ENCODE measurements at regions not wholly inside any gene's neighbourhood (a gene's known extent, or its start where the extent isn't known, plus 50 kb on each side); places are given as distances from the start of the nearest gene placed in this dataset.
"Not testable (repeated sequence)": the region's sequence is repeated elsewhere in the genome, so short reads cannot be mapped to it uniquely, and the experiment has no call there.

- no peak for TF ChIP-seq Cebpa-rat (IDR thresholded peaks at IDR 0.05)
- H3K4me3 ChIP-seq = peak overlapping the region; percentile 61
- peaks cover 39% of the 10 kb centered on the region for H3K4me1 ChIP-seq
These were observed 70.8 kb upstream of the SLC1A4 start for GRCh38 chr2:64918220-64918886.

GRCh38 chr2:64919261-64919660 lies 69.9 kb upstream of the SLC1A4 start:
- Histone ChIP-seq H3K4me2 (no peak overlapping the region), H3K9ac (no peak overlapping the region), H3K9me3 (0 out of 2 replicates have a peak, but pooled peaks cover 5% of the 10 kb centered on the region), H3K27ac (no peak overlapping the region), H3K4me3 (no peak overlapping the region), H3K27me3 (no peaks in the 10 kb centered on the region), H4K20me1 (no peaks in the 10 kb centered on the region), H3K36me3 (no peaks in the 10 kb centered on the region), H3K4me1 (peaks cover 34% of the 10 kb centered on the region)
- TF ChIP-seq Cebpa-rat (IDR thresholded peaks at IDR 0.05) = no peak

More at GRCh38 chr2:64918220-64918886, 70.8 kb upstream of the SLC1A4 start:
- H3K9ac ChIP-seq = peak overlapping the region; percentile 52; the same call in 1 of the 2 replicates
- no peaks in the 10 kb centered on the region for H3K27me3 ChIP-seq
- H3K36me3 ChIP-seq = no peaks in the 10 kb centered on the region
- H3K4me2 ChIP-seq = peak overlapping the region; percentile 70
- 0 out of 2 replicates have a peak, but pooled peaks cover 5% of the 10 kb centered on the region for H3K9me3 ChIP-seq
- H4K20me1 ChIP-seq = no peaks in the 10 kb centered on the region
- H3K27ac ChIP-seq = peak overlapping the region; percentile 62

- peaks cover 32% of the 10 kb centered on the region for H3K9me3 ChIP-seq
- H3K4me1 ChIP-seq = peaks cover 10% of the 10 kb centered on the region
- H3K36me3 ChIP-seq = no peaks in the 10 kb centered on the region
- H3K9ac ChIP-seq = no peak overlapping the region
- no peak overlapping the region for H3K4me3 ChIP-seq
- TF ChIP-seq Cebpa-rat (IDR thresholded peaks at IDR 0.05) = no peak
- no peak overlapping the region for H3K4me2 ChIP-seq
- no peaks in the 10 kb centered on the region for H3K27me3 ChIP-seq
- no peaks in the 10 kb centered on the region for H4K20me1 ChIP-seq
- no peak overlapping the region for H3K27ac ChIP-seq
These were observed 66.5 kb upstream of the SLC1A4 start for GRCh38 chr2:64922482-64923384.

GRCh38 chr2:64923385-64923710 lies 65.9 kb upstream of the SLC1A4 start:
- Histone ChIP-seq H3K4me1 (peaks cover 8% of the 10 kb centered on the region), H3K4me3 (no peak overlapping the region), H3K27me3 (no peaks in the 10 kb centered on the region), H3K9me3 (peaks cover 35% of the 10 kb centered on the region), H3K36me3 (no peaks in the 10 kb centered on the region), H3K4me2 (no peak overlapping the region), H4K20me1 (no peaks in the 10 kb centered on the region), H3K9ac (no peak overlapping the region), H3K27ac (no peak overlapping the region)
- no peak for TF ChIP-seq Cebpa-rat (IDR thresholded peaks at IDR 0.05)

- H3K4me2 ChIP-seq = no peak overlapping the region
- no peaks in the 10 kb centered on the region for H3K4me1 ChIP-seq
- H3K4me3 ChIP-seq = no peak overlapping the region
- no peak overlapping the region for H3K9ac ChIP-seq
- no peak overlapping the region for H3K27ac ChIP-seq
- no peaks in the 10 kb centered on the region for H3K36me3 ChIP-seq
- no peak for TF ChIP-seq Cebpa-rat (IDR thresholded peaks at IDR 0.05)
- H3K27me3 ChIP-seq = no peaks in the 10 kb centered on the region
- peaks cover 30% of the 10 kb centered on the region for H3K9me3 ChIP-seq
- no peaks in the 10 kb centered on the region for H4K20me1 ChIP-seq
These were observed 64.8 kb upstream of the SLC1A4 start for GRCh38 chr2:64924170-64924934.

GRCh38 chr2:64925930-64926722 lies 63.1 kb upstream of the SLC1A4 start:
- H3K36me3 ChIP-seq, H3K27me3 ChIP-seq, H3K27ac ChIP-seq, H3K9ac ChIP-seq, H3K4me2 ChIP-seq, H4K20me1 ChIP-seq, H3K4me3 ChIP-seq, H3K4me1 ChIP-seq: not testable (repeated sequence)
- H3K9me3 ChIP-seq = peaks cover 30% of the 10 kb centered on the region

GRCh38 chr2:64928813-64929212 lies 60.4 kb upstream of the SLC1A4 start:
- Histone ChIP-seq H3K27ac (no peak overlapping the region), H3K4me3 (no peak overlapping the region), H3K4me2 (no peak overlapping the region), H3K9ac (no peak overlapping the region), H4K20me1 (no peaks in the 10 kb centered on the region), H3K36me3 (no peaks in the 10 kb centered on the region), H3K4me1 (peaks cover 18% of the 10 kb centered on the region), H3K9me3 (peaks cover 30% of the 10 kb centered on the region), H3K27me3 (no peaks in the 10 kb centered on the region)
- no peak for TF ChIP-seq Cebpa-rat (IDR thresholded peaks at IDR 0.05)

GRCh38 chr2:64929333-64929732 lies 59.9 kb upstream of the SLC1A4 start:
- H3K4me2 ChIP-seq = no peak overlapping the region
- H3K27me3 ChIP-seq = no peaks in the 10 kb centered on the region
- TF ChIP-seq Cebpa-rat (IDR thresholded peaks at IDR 0.05) = no peak
- H3K36me3 ChIP-seq = no peaks in the 10 kb centered on the region
- H3K4me1 ChIP-seq = peaks cover 18% of the 10 kb centered on the region
- H3K27ac ChIP-seq = no peak overlapping the region
- H3K9ac ChIP-seq = no peak overlapping the region
- peaks cover 30% of the 10 kb centered on the region for H3K9me3 ChIP-seq
- H4K20me1 ChIP-seq = no peaks in the 10 kb centered on the region
- no peak overlapping the region for H3K4me3 ChIP-seq

- Histone ChIP-seq H3K9ac (no peak overlapping the region), H3K27ac (no peak overlapping the region), H3K4me2 (no peak overlapping the region), H3K36me3 (no peaks in the 10 kb centered on the region), H3K9me3 (peaks cover 31% of the 10 kb centered on the region), H3K4me3 (no peak overlapping the region), H3K27me3 (no peaks in the 10 kb centered on the region), H3K4me1 (peaks cover 18% of the 10 kb centered on the region), H4K20me1 (no peaks in the 10 kb centered on the region)
- no peak for TF ChIP-seq Cebpa-rat (IDR thresholded peaks at IDR 0.05)
These were observed 58.9 kb upstream of the SLC1A4 start for GRCh38 chr2:64930258-64930671.

Measured in BLaER1 (cell line).